Mesenchymal stem cell (in vitro differentiated cells and primary cell): ENCODE measurements at regions not wholly inside any gene's neighbourhood (a gene's known extent, or its start where the extent isn't known, plus 50 kb on each side); places are given as distances from the start of the nearest gene placed in this dataset.
"Not testable (repeated sequence)": the region's sequence is repeated elsewhere in the genome, so short reads cannot be mapped to it uniquely, and the experiment has no call there.

Source experiments
- DNase-seq: peaks from one replicate; pipeline ENCODE4 v3.0.0-alpha.2; 2013
- H2AFZ ChIP-seq: one replicate; pipeline ENCODE4 v1.6.1; 2013; ENCODE audit warnings: low read depth, mild to moderate bottlenecking, control low read depth, inconsistent platforms, low read length, moderate library complexity
- H2AK5ac ChIP-seq: 2 replicates; pipeline ENCODE4 v1.6.1; 2013; ENCODE audit warnings: low read length, moderate library complexity, mild to moderate bottlenecking, inconsistent platforms; ENCODE audit not compliant: severe bottlenecking
- H2BK120ac ChIP-seq: one replicate; pipeline ENCODE4 v1.6.1; 2013; ENCODE audit warnings: low read depth, mild to moderate bottlenecking, inconsistent platforms, low read length, moderate library complexity
- H2BK12ac ChIP-seq, 2 experiments: one replicate each; pipeline ENCODE4 v1.6.1; 2013; ENCODE audit warnings: inconsistent platforms in 2 of 2, low read length in 2 of 2, mild to moderate bottlenecking in 2 of 2, moderate library complexity in 2 of 2, control low read depth in 1 of 2
- H2BK15ac ChIP-seq: one replicate; pipeline ENCODE4 v1.6.1; 2013; ENCODE audit warnings: mild to moderate bottlenecking, low read depth, inconsistent platforms; ENCODE audit not compliant: poor library complexity, severe bottlenecking
- H2BK5ac ChIP-seq: 2 replicates; pipeline ENCODE4 v1.6.1; 2013; ENCODE audit warnings: low read depth, mild to moderate bottlenecking, low read length, control low read depth, inconsistent platforms; ENCODE audit not compliant: poor library complexity, severe bottlenecking
- H3K14ac ChIP-seq, 2 experiments: one replicate each; pipeline ENCODE4 v1.6.1; 2013; ENCODE audit warnings: inconsistent platforms in 2 of 2, low read length in 2 of 2, control low read depth in 1 of 2, mild to moderate bottlenecking in 1 of 2, moderate library complexity in 1 of 2
- H3K18ac ChIP-seq, 2 experiments: one replicate each; pipeline ENCODE4 v1.6.1; 2013; ENCODE audit warnings: inconsistent platforms in 2 of 2, low read length in 2 of 2, control low read depth in 1 of 2, low read depth in 1 of 2, mild to moderate bottlenecking in 1 of 2
- H3K23ac ChIP-seq, 2 experiments: one replicate each; pipeline ENCODE4 v1.6.1; 2013; ENCODE audit warnings: inconsistent platforms in 2 of 2, low read length in 2 of 2, mild to moderate bottlenecking in 2 of 2, moderate library complexity in 2 of 2, control low read depth in 1 of 2
- H3K27ac ChIP-seq: 2 replicates; pipeline ENCODE4 v1.5.1; 2013; ENCODE audit warnings: mild to moderate bottlenecking, moderate library complexity, low read length, control low read depth, inconsistent platforms; ENCODE audit not compliant: poor library complexity, severe bottlenecking
- H3K27me3 ChIP-seq, 2 experiments: 2 replicates each; pipeline versions ENCODE4 v1.6.1 to v1.7.0; 2013; ENCODE audit warnings: low read length in 2 of 2, mild to moderate bottlenecking in 2 of 2, moderate library complexity in 2 of 2, control low read depth in 1 of 2, inconsistent platforms in 1 of 2; ENCODE audit not compliant: control insufficient read depth in 1 of 2, insufficient read depth in 1 of 2
- H3K36me3 ChIP-seq, 2 experiments: 2 replicates each; pipeline versions ENCODE4 v1.6.1 to v1.7.0; 2013; ENCODE audit warnings: low read length in 2 of 2, control low read depth in 1 of 2, inconsistent platforms in 1 of 2, low read depth in 1 of 2, mild to moderate bottlenecking in 1 of 2; ENCODE audit not compliant: insufficient read depth in 2 of 2, control insufficient read depth in 1 of 2
- H3K4ac ChIP-seq, 2 experiments: one replicate each; pipeline ENCODE4 v1.6.1; 2013; ENCODE audit warnings: inconsistent platforms in 2 of 2, low read length in 2 of 2, mild to moderate bottlenecking in 2 of 2, moderate library complexity in 2 of 2, control low read depth in 1 of 2, low read depth in 1 of 2
- H3K4me1 ChIP-seq: 2 replicates; pipeline ENCODE4 v1.6.1; 2013; ENCODE audit warnings: low read depth, low read length, control low read depth; ENCODE audit not compliant: control insufficient read depth, insufficient read depth
- H3K4me2 ChIP-seq: 2 replicates; pipeline ENCODE4 v1.6.1; 2013; ENCODE audit warnings: low read length, mild to moderate bottlenecking, inconsistent platforms; ENCODE audit not compliant: poor library complexity, severe bottlenecking
- H3K4me3 ChIP-seq, 2 experiments: 2 replicates each; pipeline versions ENCODE4 v1.5.1 to v1.7.0; 2013; ENCODE audit warnings: low read length in 2 of 2, mild to moderate bottlenecking in 2 of 2, control low read depth in 1 of 2, low read depth in 1 of 2; ENCODE audit not compliant: insufficient read depth in 1 of 2
- H3K79me1 ChIP-seq: replicated peaks from 2 replicates; pipeline ENCODE4 v1.6.1; 2013; ENCODE audit warnings: mild to moderate bottlenecking, control low read depth, low read length, inconsistent platforms; ENCODE audit not compliant: poor library complexity, severe bottlenecking
- H3K9ac ChIP-seq: 2 replicates; pipeline ENCODE4 v1.7.0; 2013; ENCODE audit warnings: mild to moderate bottlenecking, low read length, moderate library complexity
- H3K9me3 ChIP-seq: 2 replicates; pipeline ENCODE4 v1.7.0; 2013; ENCODE audit warnings: mild to moderate bottlenecking, low read length; ENCODE audit not compliant: control insufficient read depth
- H4K8ac ChIP-seq: one replicate; pipeline ENCODE4 v1.6.1; 2013; ENCODE audit warnings: inconsistent platforms, mild to moderate bottlenecking, low read length, moderate library complexity
- H4K91ac ChIP-seq: one replicate; pipeline ENCODE4 v1.6.1; 2013; ENCODE audit warnings: mild to moderate bottlenecking, low read length, inconsistent platforms
- WGBS: methylation state at CpG from one replicate; pipeline ENCODE4 v1.1.7; 2013; ENCODE audit warnings: mixed read lengths; 5-methylcytosine and 5-hydroxymethylcytosine counted together

- no peak overlapping the region for H3K9ac ChIP-seq
- no peaks in the 10 kb centered on the region for H3K27me3 ChIP-seq
- WGBS, result 100% methylated on average over 2 of the region's 3 CpGs
- H4K91ac ChIP-seq, result no peak overlapping the region
- no peak overlapping the region for H2BK5ac ChIP-seq
- H2BK120ac ChIP-seq, result no peak overlapping the region
- H3K4ac ChIP-seq, result no peak overlapping the region
- no peak overlapping the region for H3K23ac ChIP-seq
- no peak overlapping the region for H3K4me2 ChIP-seq
- H2AFZ ChIP-seq, result no peak overlapping the region
- H3K18ac ChIP-seq, result no peak overlapping the region
- no peaks in the 10 kb centered on the region for H3K4me1 ChIP-seq
- no peaks in the 10 kb centered on the region for H3K36me3 ChIP-seq
- H3K27ac ChIP-seq, result no peak overlapping the region
- no peak for DNase-seq
- no peak overlapping the region for H2BK15ac ChIP-seq
- no peaks in the 10 kb centered on the region for H3K9me3 ChIP-seq
- H2BK12ac ChIP-seq, result no peak overlapping the region
- no peaks in the 10 kb centered on the region for H3K79me1 ChIP-seq
- H2AK5ac ChIP-seq, result no peak overlapping the region
- H3K4me3 ChIP-seq, result no peak overlapping the region
- no peak overlapping the region for H3K14ac ChIP-seq
- H4K8ac ChIP-seq, result no peak overlapping the region
These were observed 398.8 kb upstream of the CXADR start for GRCh38 chr21:17114045-17114444.

GRCh38 chr21:17118638-17119384 lies 394.0 kb upstream of the CXADR start:
- Histone ChIP-seq H3K9me3 (no peaks in the 10 kb centered on the region), H3K4me3 (no peak overlapping the region), H4K8ac (no peak overlapping the region), H3K4me2 (no peak overlapping the region), H3K23ac (no peak overlapping the region), H3K27ac (no peak overlapping the region), H2BK5ac (no peak overlapping the region), H3K4me1 (no peaks in the 10 kb centered on the region), H2BK15ac (no peak overlapping the region), H3K18ac (no peak overlapping the region), H2BK120ac (no peak overlapping the region), H3K14ac (no peak overlapping the region), H3K27me3 (no peaks in the 10 kb centered on the region), H4K91ac (no peak overlapping the region), H2AK5ac (no peak overlapping the region), H3K36me3 (no peaks in the 10 kb centered on the region), H3K79me1 (no peaks in the 10 kb centered on the region), H3K4ac (no peak overlapping the region), H2BK12ac (no peak overlapping the region), H2AFZ (no peak overlapping the region), H3K9ac (no peak overlapping the region)
- WGBS, result 65% methylated on average over 6 of the region's 6 CpGs
- DNase-seq, result no peak

GRCh38 chr21:17119466-17120297 lies 393.2 kb upstream of the CXADR start:
- 68% methylated on average over 7 of the region's 9 CpGs for WGBS

GRCh38 chr21:17127395-17127794 lies 385.4 kb upstream of the CXADR start:
- not testable (repeated sequence) for H2AK5ac ChIP-seq, H3K14ac ChIP-seq, H3K9me3 ChIP-seq, H3K18ac ChIP-seq, H4K8ac ChIP-seq, H3K4me3 ChIP-seq, H3K4me1 ChIP-seq, H2BK15ac ChIP-seq, H3K4ac ChIP-seq, H3K4me2 ChIP-seq, H2AFZ ChIP-seq, H2BK120ac ChIP-seq, H3K27ac ChIP-seq, DNase-seq, H3K27me3 ChIP-seq, H4K91ac ChIP-seq, H3K79me1 ChIP-seq, H2BK5ac ChIP-seq, H3K36me3 ChIP-seq, H2BK12ac ChIP-seq, H3K9ac ChIP-seq, H3K23ac ChIP-seq
- WGBS, result 0% methylated on average over 1 of the region's 2 CpGs

More at GRCh38 chr21:17119466-17120297, 393.2 kb upstream of the CXADR start:
- Histone ChIP-seq H3K27me3 (no peaks in the 10 kb centered on the region), H3K9ac (no peak overlapping the region), H2AFZ (no peak overlapping the region), H3K4ac (no peak overlapping the region), H3K14ac (no peak overlapping the region), H3K27ac (no peak overlapping the region), H2BK5ac (no peak overlapping the region), H3K4me2 (no peak overlapping the region), H3K4me1 (no peaks in the 10 kb centered on the region), H4K91ac (no peak overlapping the region), H3K79me1 (no peaks in the 10 kb centered on the region), H4K8ac (no peak overlapping the region), H3K36me3 (no peaks in the 10 kb centered on the region), H2BK12ac (no peak overlapping the region), H3K23ac (no peak overlapping the region), H2BK120ac (no peak overlapping the region), H3K4me3 (no peak overlapping the region), H2BK15ac (no peak overlapping the region), H2AK5ac (no peak overlapping the region), H3K18ac (no peak overlapping the region), H3K9me3 (no peaks in the 10 kb centered on the region)
- DNase-seq, result no peak
